WTC11 (cell line): ENCODE measurements at regions not wholly inside any gene's neighbourhood (a gene's known extent, or its start where the extent isn't known, plus 50 kb on each side); places are given as distances from the start of the nearest gene placed in this dataset.

Source experiments
- ATAC-seq: fragments of 200-7000 bp; cut with Tn5 transposase; 2 replicates; pipeline ENCODE4 v1.10.0; 2021; ENCODE audit warnings: mild to moderate bottlenecking, moderate library complexity
- CTCF ChIA-PET: fragments of 300-600 bp; sonication (Branson Sonifier 250); formaldehyde crosslinking; loops from one replicate; lab custom pipeline; 2021; ENCODE audit warnings: antibody characterized with exemption; lab: Charles Lee
- POLR2A ChIA-PET: fragments of 350-600 bp; sonication (Branson Sonifier 250); formaldehyde crosslinking; loops from one replicate; lab custom pipeline; 2021; ENCODE audit warnings: antibody characterized with exemption; lab: Charles Lee
- DNase-seq: peaks from one replicate; pipeline ENCODE4 v3.0.0; 2021; ENCODE audit warnings: low spot score
- H3K27ac Mint-ChIP-seq: 2 replicates; pipeline ENCODE4 v1.8.0; 2021; ENCODE audit warnings: mixed read lengths
- H3K27me3 Mint-ChIP-seq: 2 replicates; pipeline ENCODE4 v1.8.0; 2021; ENCODE audit warnings: low read depth, mild to moderate bottlenecking, moderate library complexity, mixed read lengths
- H3K36me3 Mint-ChIP-seq: 2 replicates; pipeline ENCODE4 v1.8.0; 2021; ENCODE audit warnings: mixed read lengths
- H3K4me1 Mint-ChIP-seq: 2 replicates; pipeline ENCODE4 v1.8.0; 2022; ENCODE audit warnings: mixed read lengths
- H3K4me3 Mint-ChIP-seq: 2 replicates; pipeline ENCODE4 v1.8.0; 2021; ENCODE audit warnings: mild to moderate bottlenecking, moderate library complexity, mixed read lengths
- H3K9me3 Mint-ChIP-seq: 2 replicates; pipeline ENCODE4 v1.8.0; 2021; ENCODE audit warnings: mixed read lengths
- ATF1 ChIP-seq: sonication (generic); formaldehyde crosslinking; IDR thresholded peaks from 2 replicates; pipeline ENCODE4 v1.8.1; 2023; ENCODE audit warnings: mild to moderate bottlenecking, moderate library complexity, missing genetic modification reagents
- ERG ChIP-seq: fragments of 250-450 bp; sonication (Bioruptor Pico); IDR thresholded peaks from 2 replicates; pipeline ENCODE4 v1.8.0; 2021; ENCODE audit warnings: mild to moderate bottlenecking
- ESRRA ChIP-seq: sonication (generic); formaldehyde crosslinking; IDR thresholded peaks from 2 replicates; pipeline ENCODE4 v1.8.1; 2022; ENCODE audit warnings: mild to moderate bottlenecking, missing genetic modification reagents, borderline replicate concordance
- JUN ChIP-seq: sonication (generic); formaldehyde crosslinking; IDR thresholded peaks from 2 replicates; pipeline ENCODE4 v1.8.0; 2023; ENCODE audit warnings: mild to moderate bottlenecking, missing genetic modification reagents
- KAT7 ChIP-seq: sonication (generic); formaldehyde crosslinking; IDR thresholded peaks from 2 replicates; pipeline ENCODE4 v1.8.1; 2023; ENCODE audit warnings: missing genetic modification reagents, mild to moderate bottlenecking, borderline replicate concordance
- MXD4 ChIP-seq: fragments of 250-450 bp; sonication (Bioruptor Pico); IDR thresholded peaks from 2 replicates; pipeline ENCODE4 v1.8.0; 2021; ENCODE audit warnings: mild to moderate bottlenecking, moderate library complexity, borderline replicate concordance
- NFATC4 ChIP-seq: fragments of 250-450 bp; sonication (Bioruptor Pico); IDR thresholded peaks from 2 replicates; pipeline ENCODE4 v1.9.0; 2021; ENCODE audit warnings: mild to moderate bottlenecking
- NFE2L1 ChIP-seq: sonication (generic); formaldehyde crosslinking; IDR thresholded peaks from 2 replicates; pipeline ENCODE4 v1.8.1; 2023; ENCODE audit warnings: missing genetic modification reagents
- TEAD1 ChIP-seq: sonication (generic); formaldehyde crosslinking; IDR thresholded peaks from 2 replicates; pipeline ENCODE4 v1.8.0; 2022; ENCODE audit warnings: mild to moderate bottlenecking, missing genetic modification reagents
- ZMAT4 ChIP-seq: fragments of 250-450 bp; sonication (Bioruptor Pico); IDR thresholded peaks from 2 replicates; pipeline ENCODE4 v1.9.0; 2021; ENCODE audit warnings: mild to moderate bottlenecking
- ZNF425 ChIP-seq: fragments of 250-450 bp; sonication (Bioruptor Pico); conservative IDR thresholded peaks from 2 replicates; pipeline ENCODE4 v1.9.0; 2021; ENCODE audit warnings: mild to moderate bottlenecking
- TF ChIP-seq, protein P1 (sequence below): sonication (generic); formaldehyde crosslinking; IDR thresholded peaks from 2 replicates; pipeline ENCODE4 v1.8.1; 2023; ENCODE audit warnings: mild to moderate bottlenecking, moderate library complexity, missing genetic modification reagents
- TF ChIP-seq, protein P2 (sequence below): sonication (generic); formaldehyde crosslinking; IDR thresholded peaks from 2 replicates; pipeline ENCODE4 v1.8.0; 2022; ENCODE audit warnings: mild to moderate bottlenecking, missing genetic modification reagents
- TF ChIP-seq, protein P3 (sequence below): sonication (generic); formaldehyde crosslinking; IDR thresholded peaks from 2 replicates; pipeline ENCODE4 v1.8.1; 2023; ENCODE audit warnings: mild to moderate bottlenecking, missing genetic modification reagents, moderate library complexity
- TF ChIP-seq, protein P4 (sequence below): sonication (generic); formaldehyde crosslinking; IDR thresholded peaks from 2 replicates; pipeline ENCODE4 v1.8.0; 2023; ENCODE audit warnings: missing genetic modification reagents

DNA sequence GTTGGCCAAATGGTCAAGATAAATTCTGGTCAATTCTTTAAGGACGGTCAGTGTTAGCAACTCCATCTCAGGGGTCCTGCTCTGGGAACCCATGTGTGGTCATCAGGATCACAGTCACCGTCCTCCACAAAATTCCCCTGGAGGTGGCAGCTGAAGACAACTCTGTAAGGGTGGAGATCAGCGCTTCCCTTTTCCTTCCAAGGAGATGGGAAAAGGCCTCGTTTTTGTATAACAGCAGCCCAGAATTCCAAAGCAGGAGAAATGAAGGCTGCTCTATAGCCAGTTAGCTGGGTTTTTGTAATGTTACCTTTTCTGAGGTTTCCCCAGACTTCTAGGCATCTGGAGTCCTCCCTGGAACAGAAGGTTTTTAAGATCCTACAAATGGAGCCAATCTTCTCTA lies 334.8 kb downstream of the MYCN start (continued):
- TF ChIP-seq ZMAT4 (CRISPR knock-in tag) (no peak), ESRRA (no peak), NFE2L1 (no peak), ATF1 (CRISPR knock-in tag) (no peak), MXD4 (CRISPR knock-in tag) (no peak), ERG (CRISPR knock-in tag) (no peak), JUN (CRISPR knock-in tag) (no peak), TEAD1 (no peak)
- TF ChIP-seq, protein P1, sequence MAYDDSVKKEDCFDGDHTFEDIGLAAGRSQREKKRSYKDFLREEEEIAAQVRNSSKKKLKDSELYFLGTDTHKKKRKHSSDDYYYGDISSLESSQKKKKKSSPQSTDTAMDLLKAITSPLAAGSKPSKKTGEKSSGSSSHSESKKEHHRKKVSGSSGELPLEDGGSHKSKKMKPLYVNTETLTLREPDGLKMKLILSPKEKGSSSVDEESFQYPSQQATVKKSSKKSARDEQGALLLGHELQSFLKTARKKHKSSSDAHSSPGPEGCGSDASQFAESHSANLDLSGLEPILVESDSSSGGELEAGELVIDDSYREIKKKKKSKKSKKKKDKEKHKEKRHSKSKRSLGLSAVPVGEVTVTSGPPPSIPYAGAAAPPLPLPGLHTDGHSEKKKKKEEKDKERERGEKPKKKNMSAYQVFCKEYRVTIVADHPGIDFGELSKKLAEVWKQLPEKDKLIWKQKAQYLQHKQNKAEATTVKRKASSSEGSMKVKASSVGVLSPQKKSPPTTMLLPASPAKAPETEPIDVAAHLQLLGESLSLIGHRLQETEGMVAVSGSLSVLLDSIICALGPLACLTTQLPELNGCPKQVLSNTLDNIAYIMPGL (CRISPR knock-in tag), result no peak
- TF ChIP-seq, protein P2, sequence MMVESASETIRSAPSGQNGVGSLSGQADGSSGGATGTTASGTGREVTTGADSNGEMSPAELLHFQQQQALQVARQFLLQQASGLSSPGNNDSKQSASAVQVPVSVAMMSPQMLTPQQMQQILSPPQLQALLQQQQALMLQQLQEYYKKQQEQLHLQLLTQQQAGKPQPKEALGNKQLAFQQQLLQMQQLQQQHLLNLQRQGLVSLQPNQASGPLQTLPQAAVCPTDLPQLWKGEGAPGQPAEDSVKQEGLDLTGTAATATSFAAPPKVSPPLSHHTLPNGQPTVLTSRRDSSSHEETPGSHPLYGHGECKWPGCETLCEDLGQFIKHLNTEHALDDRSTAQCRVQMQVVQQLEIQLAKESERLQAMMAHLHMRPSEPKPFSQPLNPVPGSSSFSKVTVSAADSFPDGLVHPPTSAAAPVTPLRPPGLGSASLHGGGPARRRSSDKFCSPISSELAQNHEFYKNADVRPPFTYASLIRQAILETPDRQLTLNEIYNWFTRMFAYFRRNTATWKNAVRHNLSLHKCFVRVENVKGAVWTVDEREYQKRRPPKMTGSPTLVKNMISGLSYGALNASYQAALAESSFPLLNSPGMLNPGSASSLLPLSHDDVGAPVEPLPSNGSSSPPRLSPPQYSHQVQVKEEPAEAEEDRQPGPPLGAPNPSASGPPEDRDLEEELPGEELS, result no peak
- TF ChIP-seq, protein P3, sequence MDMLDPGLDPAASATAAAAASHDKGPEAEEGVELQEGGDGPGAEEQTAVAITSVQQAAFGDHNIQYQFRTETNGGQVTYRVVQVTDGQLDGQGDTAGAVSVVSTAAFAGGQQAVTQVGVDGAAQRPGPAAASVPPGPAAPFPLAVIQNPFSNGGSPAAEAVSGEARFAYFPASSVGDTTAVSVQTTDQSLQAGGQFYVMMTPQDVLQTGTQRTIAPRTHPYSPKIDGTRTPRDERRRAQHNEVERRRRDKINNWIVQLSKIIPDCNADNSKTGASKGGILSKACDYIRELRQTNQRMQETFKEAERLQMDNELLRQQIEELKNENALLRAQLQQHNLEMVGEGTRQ (CRISPR knock-in tag), result no peak
- TF ChIP-seq, protein P4, sequence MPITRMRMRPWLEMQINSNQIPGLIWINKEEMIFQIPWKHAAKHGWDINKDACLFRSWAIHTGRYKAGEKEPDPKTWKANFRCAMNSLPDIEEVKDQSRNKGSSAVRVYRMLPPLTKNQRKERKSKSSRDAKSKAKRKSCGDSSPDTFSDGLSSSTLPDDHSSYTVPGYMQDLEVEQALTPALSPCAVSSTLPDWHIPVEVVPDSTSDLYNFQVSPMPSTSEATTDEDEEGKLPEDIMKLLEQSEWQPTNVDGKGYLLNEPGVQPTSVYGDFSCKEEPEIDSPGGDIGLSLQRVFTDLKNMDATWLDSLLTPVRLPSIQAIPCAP (CRISPR knock-in tag), result no peak

- no peaks in the 10 kb centered on the region for H3K36me3 Mint-ChIP-seq
- DNase-seq, result no peak
- CTCF ChIA-PET, result interaction anchor here (2.2 kb wide), 1 partner anchor 9 kb away, joined by 6 read pairs; no protein-coding TSS in a partner anchor
- H3K27me3 Mint-ChIP-seq, result no peaks in the 10 kb centered on the region
- peaks cover 5% of the 10 kb centered on the region for H3K4me1 Mint-ChIP-seq
- POLR2A ChIA-PET, result no interaction called here
- no peak for ATAC-seq
- no peak overlapping the region for H3K27ac Mint-ChIP-seq
- no peak overlapping the region for H3K4me3 Mint-ChIP-seq
- TF ChIP-seq KAT7 (CRISPR knock-in tag) (no peak), ZNF425 (CRISPR knock-in tag) (no peak), NFATC4 (CRISPR knock-in tag) (no peak)
- TF ChIP-seq, protein P1 (CRISPR knock-in tag), result no peak
- no peaks in the 10 kb centered on the region for H3K9me3 Mint-ChIP-seq
Observed at GRCh38 chr2:16273111-16273510, 332.8 kb downstream of the MYCN start.
